ENCODE measurements at regions not wholly inside any gene's neighbourhood (a gene's known extent, or its start where the extent isn't known, plus 50 kb on each side); places are given as distances from the start of the nearest gene placed in this dataset.

DNA sequence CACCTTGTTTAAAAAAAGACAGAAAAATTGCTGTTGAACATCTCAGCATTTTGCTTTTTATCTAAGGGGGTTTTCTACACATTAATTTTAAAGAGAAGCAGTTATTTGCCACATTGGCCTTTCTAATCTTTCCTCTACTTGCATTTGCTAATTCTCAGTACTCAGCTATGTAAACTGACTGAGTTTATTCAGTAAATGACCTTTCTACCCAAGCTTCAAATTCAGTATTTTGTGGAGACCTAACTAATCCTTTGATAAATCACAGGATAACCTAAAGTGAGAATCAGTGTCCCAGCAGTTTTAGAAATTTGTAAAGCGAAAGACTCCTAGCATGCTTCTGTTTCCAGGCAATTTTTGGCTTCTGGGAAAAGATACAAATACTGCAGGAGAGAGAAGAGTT is 288.4 kb downstream of the ASXL3 start:
- TF ChIP-seq, protein P1, sequence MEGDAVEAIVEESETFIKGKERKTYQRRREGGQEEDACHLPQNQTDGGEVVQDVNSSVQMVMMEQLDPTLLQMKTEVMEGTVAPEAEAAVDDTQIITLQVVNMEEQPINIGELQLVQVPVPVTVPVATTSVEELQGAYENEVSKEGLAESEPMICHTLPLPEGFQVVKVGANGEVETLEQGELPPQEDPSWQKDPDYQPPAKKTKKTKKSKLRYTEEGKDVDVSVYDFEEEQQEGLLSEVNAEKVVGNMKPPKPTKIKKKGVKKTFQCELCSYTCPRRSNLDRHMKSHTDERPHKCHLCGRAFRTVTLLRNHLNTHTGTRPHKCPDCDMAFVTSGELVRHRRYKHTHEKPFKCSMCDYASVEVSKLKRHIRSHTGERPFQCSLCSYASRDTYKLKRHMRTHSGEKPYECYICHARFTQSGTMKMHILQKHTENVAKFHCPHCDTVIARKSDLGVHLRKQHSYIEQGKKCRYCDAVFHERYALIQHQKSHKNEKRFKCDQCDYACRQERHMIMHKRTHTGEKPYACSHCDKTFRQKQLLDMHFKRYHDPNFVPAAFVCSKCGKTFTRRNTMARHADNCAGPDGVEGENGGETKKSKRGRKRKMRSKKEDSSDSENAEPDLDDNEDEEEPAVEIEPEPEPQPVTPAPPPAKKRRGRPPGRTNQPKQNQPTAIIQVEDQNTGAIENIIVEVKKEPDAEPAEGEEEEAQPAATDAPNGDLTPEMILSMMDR (conservative IDR thresholded peaks at IDR 0.05; ENCODE audit: low read depth in 2 of 2) = no peak
- TF ChIP-seq EZH2phosphoT487 (IDR thresholded peaks at IDR 0.05; ENCODE audit: unreplicated experiment) (no peak), EZH2 (IDR thresholded peaks at IDR 0.05; ENCODE audit: low read depth, unreplicated experiment) (no peak), STAT1 (IDR thresholded peaks at IDR 0.05; ENCODE audit: unreplicated experiment) (no peak), POLR2AphosphoS5 (IDR thresholded peaks at IDR 0.05; ENCODE audit: low read depth) (no peak), JUNB (IDR thresholded peaks at IDR 0.05; ENCODE audit: unreplicated experiment) (no peak), ZNF114 (CRISPR knock-in tag; IDR thresholded peaks at IDR 0.05) (no peak), CREB1 (CRISPR knock-in tag; IDR thresholded peaks at IDR 0.05; ENCODE audit: low read depth) (no peak), NANOG (IDR thresholded peaks at IDR 0.05; ENCODE audit: borderline replicate concordance) (no peak)
- TF ChIP-seq, protein P2, sequence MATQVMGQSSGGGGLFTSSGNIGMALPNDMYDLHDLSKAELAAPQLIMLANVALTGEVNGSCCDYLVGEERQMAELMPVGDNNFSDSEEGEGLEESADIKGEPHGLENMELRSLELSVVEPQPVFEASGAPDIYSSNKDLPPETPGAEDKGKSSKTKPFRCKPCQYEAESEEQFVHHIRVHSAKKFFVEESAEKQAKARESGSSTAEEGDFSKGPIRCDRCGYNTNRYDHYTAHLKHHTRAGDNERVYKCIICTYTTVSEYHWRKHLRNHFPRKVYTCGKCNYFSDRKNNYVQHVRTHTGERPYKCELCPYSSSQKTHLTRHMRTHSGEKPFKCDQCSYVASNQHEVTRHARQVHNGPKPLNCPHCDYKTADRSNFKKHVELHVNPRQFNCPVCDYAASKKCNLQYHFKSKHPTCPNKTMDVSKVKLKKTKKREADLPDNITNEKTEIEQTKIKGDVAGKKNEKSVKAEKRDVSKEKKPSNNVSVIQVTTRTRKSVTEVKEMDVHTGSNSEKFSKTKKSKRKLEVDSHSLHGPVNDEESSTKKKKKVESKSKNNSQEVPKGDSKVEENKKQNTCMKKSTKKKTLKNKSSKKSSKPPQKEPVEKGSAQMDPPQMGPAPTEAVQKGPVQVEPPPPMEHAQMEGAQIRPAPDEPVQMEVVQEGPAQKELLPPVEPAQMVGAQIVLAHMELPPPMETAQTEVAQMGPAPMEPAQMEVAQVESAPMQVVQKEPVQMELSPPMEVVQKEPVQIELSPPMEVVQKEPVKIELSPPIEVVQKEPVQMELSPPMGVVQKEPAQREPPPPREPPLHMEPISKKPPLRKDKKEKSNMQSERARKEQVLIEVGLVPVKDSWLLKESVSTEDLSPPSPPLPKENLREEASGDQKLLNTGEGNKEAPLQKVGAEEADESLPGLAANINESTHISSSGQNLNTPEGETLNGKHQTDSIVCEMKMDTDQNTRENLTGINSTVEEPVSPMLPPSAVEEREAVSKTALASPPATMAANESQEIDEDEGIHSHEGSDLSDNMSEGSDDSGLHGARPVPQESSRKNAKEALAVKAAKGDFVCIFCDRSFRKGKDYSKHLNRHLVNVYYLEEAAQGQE (IDR thresholded peaks at IDR 0.05; ENCODE audit: unreplicated experiment) = no peak
- TF ChIP-seq, protein P3, sequence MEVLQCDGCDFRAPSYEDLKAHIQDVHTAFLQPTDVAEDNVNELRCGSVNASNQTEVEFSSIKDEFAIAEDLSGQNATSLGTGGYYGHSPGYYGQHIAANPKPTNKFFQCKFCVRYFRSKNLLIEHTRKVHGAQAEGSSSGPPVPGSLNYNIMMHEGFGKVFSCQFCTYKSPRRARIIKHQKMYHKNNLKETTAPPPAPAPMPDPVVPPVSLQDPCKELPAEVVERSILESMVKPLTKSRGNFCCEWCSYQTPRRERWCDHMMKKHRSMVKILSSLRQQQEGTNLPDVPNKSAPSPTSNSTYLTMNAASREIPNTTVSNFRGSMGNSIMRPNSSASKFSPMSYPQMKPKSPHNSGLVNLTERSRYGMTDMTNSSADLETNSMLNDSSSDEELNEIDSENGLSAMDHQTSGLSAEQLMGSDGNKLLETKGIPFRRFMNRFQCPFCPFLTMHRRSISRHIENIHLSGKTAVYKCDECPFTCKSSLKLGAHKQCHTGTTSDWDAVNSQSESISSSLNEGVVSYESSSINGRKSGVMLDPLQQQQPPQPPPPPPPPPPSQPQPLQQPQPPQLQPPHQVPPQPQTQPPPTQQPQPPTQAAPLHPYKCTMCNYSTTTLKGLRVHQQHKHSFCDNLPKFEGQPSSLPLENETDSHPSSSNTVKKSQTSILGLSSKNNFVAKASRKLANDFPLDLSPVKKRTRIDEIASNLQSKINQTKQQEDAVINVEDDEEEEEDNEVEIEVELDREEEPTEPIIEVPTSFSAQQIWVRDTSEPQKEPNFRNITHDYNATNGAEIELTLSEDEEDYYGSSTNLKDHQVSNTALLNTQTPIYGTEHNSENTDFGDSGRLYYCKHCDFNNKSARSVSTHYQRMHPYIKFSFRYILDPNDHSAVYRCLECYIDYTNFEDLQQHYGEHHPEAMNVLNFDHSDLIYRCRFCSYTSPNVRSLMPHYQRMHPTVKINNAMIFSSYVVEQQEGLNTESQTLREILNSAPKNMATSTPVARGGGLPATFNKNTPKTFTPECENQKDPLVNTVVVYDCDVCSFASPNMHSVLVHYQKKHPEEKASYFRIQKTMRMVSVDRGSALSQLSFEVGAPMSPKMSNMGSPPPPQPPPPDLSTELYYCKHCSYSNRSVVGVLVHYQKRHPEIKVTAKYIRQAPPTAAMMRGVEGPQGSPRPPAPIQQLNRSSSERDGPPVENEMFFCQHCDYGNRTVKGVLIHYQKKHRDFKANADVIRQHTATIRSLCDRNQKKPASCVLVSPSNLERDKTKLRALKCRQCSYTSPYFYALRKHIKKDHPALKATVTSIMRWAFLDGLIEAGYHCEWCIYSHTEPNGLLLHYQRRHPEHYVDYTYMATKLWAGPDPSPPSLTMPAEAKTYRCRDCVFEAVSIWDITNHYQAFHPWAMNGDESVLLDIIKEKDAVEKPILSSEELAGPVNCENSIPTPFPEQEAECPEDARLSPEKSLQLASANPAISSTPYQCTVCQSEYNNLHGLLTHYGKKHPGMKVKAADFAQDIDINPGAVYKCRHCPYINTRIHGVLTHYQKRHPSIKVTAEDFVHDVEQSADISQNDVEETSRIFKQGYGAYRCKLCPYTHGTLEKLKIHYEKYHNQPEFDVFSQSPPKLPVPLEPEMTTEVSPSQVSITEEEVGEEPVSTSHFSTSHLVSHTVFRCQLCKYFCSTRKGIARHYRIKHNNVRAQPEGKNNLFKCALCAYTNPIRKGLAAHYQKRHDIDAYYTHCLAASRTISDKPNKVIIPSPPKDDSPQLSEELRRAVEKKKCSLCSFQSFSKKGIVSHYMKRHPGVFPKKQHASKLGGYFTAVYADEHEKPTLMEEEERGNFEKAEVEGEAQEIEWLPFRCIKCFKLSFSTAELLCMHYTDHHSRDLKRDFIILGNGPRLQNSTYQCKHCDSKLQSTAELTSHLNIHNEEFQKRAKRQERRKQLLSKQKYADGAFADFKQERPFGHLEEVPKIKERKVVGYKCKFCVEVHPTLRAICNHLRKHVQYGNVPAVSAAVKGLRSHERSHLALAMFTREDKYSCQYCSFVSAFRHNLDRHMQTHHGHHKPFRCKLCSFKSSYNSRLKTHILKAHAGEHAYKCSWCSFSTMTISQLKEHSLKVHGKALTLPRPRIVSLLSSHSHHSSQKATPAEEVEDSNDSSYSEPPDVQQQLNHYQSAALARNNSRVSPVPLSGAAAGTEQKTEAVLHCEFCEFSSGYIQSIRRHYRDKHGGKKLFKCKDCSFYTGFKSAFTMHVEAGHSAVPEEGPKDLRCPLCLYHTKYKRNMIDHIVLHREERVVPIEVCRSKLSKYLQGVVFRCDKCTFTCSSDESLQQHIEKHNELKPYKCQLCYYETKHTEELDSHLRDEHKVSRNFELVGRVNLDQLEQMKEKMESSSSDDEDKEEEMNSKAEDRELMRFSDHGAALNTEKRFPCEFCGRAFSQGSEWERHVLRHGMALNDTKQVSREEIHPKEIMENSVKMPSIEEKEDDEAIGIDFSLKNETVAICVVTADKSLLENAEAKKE (CRISPR knock-in tag; IDR thresholded peaks at IDR 0.05) = no peak
- TF ChIP-seq, protein P4, sequence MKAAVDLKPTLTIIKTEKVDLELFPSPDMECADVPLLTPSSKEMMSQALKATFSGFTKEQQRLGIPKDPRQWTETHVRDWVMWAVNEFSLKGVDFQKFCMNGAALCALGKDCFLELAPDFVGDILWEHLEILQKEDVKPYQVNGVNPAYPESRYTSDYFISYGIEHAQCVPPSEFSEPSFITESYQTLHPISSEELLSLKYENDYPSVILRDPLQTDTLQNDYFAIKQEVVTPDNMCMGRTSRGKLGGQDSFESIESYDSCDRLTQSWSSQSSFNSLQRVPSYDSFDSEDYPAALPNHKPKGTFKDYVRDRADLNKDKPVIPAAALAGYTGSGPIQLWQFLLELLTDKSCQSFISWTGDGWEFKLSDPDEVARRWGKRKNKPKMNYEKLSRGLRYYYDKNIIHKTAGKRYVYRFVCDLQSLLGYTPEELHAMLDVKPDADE (IDR thresholded peaks at IDR 0.05) = no peak

All from GM23338 (cell line).